H1 (cell line): ENCODE measurements at regions not wholly inside any gene's neighbourhood (a gene's known extent, or its start where the extent isn't known, plus 50 kb on each side); places are given as distances from the start of the nearest gene placed in this dataset.

ENCODE experiments used
- CTCF ChIA-PET: fragments of 300-600 bp; sonication (Branson Sonifier 250); formaldehyde crosslinking; loops from one replicate; lab custom pipeline; 2021; ENCODE audit not compliant: partially characterized antibody; lab: Charles Lee
- POLR2A ChIA-PET: fragments of 300-600 bp; sonication (Branson Sonifier 250); formaldehyde crosslinking; loops from one replicate; lab custom pipeline; 2021; ENCODE audit warnings: inconsistent platforms; ENCODE audit not compliant: partially characterized antibody; lab: Charles Lee
- DNase-seq, 2 experiments: peaks; one replicate each; pipeline versions ENCODE4 v3.0.0 to v3.0.0-alpha.2; 2010 to 2022; ENCODE audit warnings: low spot score in 2 of 2, low read depth in 1 of 2, mixed read lengths in 1 of 2
- FAIRE-seq: peaks from 2 replicates; lab custom pipeline; 2011; peaks lifted over from hg19 to GRCh38; lab: Jason Lieb, UNC
- H2AFZ ChIP-seq: 2 replicates; pipeline ENCODE4 v1.8.1; 2012; ENCODE audit warnings: low read length, inconsistent platforms
- H2AK5ac ChIP-seq: 2 replicates; pipeline ENCODE4 v1.6.1; 2013; ENCODE audit warnings: low read depth, low read length
- H2BK120ac ChIP-seq: replicated peaks from 2 replicates; pipeline ENCODE3; 2013; ENCODE audit warnings: low read depth, low read length, inconsistent platforms
- H2BK12ac ChIP-seq: 2 replicates; pipeline ENCODE4 v1.6.1; 2013; ENCODE audit warnings: low read depth, low read length
- H2BK15ac ChIP-seq: 2 replicates; pipeline ENCODE4 v1.6.1; 2013; ENCODE audit warnings: low read length
- H2BK20ac ChIP-seq: 2 replicates; pipeline ENCODE4 v1.6.1; 2013; ENCODE audit warnings: low read length
- H2BK5ac ChIP-seq: 2 replicates; pipeline ENCODE4 v1.6.1; 2013; ENCODE audit warnings: low read depth, low read length
- H3K14ac ChIP-seq: 2 replicates; pipeline ENCODE4 v1.6.1; 2013; ENCODE audit warnings: inconsistent platforms; ENCODE audit not compliant: insufficient read length
- H3K18ac ChIP-seq: 2 replicates; pipeline ENCODE4 v1.6.1; 2013; ENCODE audit warnings: low read length; ENCODE audit errors: extremely low read depth
- H3K23ac ChIP-seq: 2 replicates; pipeline ENCODE4 v1.6.1; 2013; ENCODE audit warnings: inconsistent platforms; ENCODE audit not compliant: insufficient read length
- H3K23me2 ChIP-seq: 2 replicates; pipeline ENCODE4 v1.6.1; 2013; ENCODE audit warnings: low read depth, low read length
- H3K27ac ChIP-seq: 2 replicates; pipeline ENCODE4 v1.6.1; 2011; ENCODE audit warnings: low read depth, low read length, inconsistent platforms
- H3K27me3 ChIP-seq, 4 experiments: replicated peaks in 1 of 4; 1 replicate in 1 of 4; 2 replicates in 3 of 4; pipeline versions ENCODE4 v1.6.1 to v1.8.1; 2011 to 2013; ENCODE audit warnings: low read length in 3 of 4, mild to moderate bottlenecking in 3 of 4, inconsistent platforms in 2 of 4, mixed read lengths in 2 of 4, moderate library complexity in 1 of 4; ENCODE audit not compliant: control insufficient read depth in 3 of 4, insufficient read depth in 3 of 4; ENCODE audit errors: extremely low read depth in 1 of 4
- H3K36me3 ChIP-seq, 4 experiments: 2 replicates each; pipeline versions ENCODE4 v1.6.1 to v1.8.1; 2011 to 2013; ENCODE audit warnings: mild to moderate bottlenecking in 4 of 4, low read length in 3 of 4, moderate library complexity in 2 of 4, control low read depth in 1 of 4, inconsistent platforms in 1 of 4; ENCODE audit not compliant: insufficient read depth in 4 of 4, control insufficient read depth in 2 of 4
- H3K4ac ChIP-seq: replicated peaks from 2 replicates; pipeline ENCODE3; 2013; ENCODE audit warnings: low read length, low read depth, mixed read lengths, inconsistent platforms; ENCODE audit not compliant: insufficient read length
- H3K4me1 ChIP-seq, 4 experiments: replicated peaks in 1 of 4; 1 replicate in 1 of 4; 2 replicates in 3 of 4; pipeline versions ENCODE4 v1.6.1 to v1.8.1; 2011 to 2013; ENCODE audit warnings: low read length in 3 of 4, inconsistent platforms in 2 of 4, mixed read lengths in 1 of 4; ENCODE audit not compliant: insufficient read depth in 4 of 4, control insufficient read depth in 3 of 4
- H3K4me2 ChIP-seq, 2 experiments: 2 replicates each; pipeline versions ENCODE4 v1.6.1 to v1.8.1; 2011 to 2013; ENCODE audit warnings: low read depth in 2 of 2, low read length in 2 of 2, control low read depth in 1 of 2, inconsistent platforms in 1 of 2, mild to moderate bottlenecking in 1 of 2; ENCODE audit not compliant: insufficient read depth in 1 of 2
- H3K4me3 ChIP-seq, 4 experiments: fragments of 200-600, 300-600 bp in 1 of 4; sonication (generic), shearing (Covaris generic), sonication (Bioruptor Twin) in 1 of 4; 2 replicates each; pipeline versions ENCODE4 v1.5.1 to v1.8.1; 2011 to 2016; ENCODE audit warnings: low read length in 4 of 4, low read depth in 3 of 4, control low read depth in 2 of 4, inconsistent platforms in 2 of 4, mild to moderate bottlenecking in 2 of 4, mixed read lengths in 1 of 4, moderate library complexity in 1 of 4; ENCODE audit not compliant: insufficient read depth in 2 of 4; ENCODE audit errors: extremely low read depth in 1 of 4
- H3K56ac ChIP-seq: replicated peaks from 2 replicates; pipeline ENCODE3; 2013; ENCODE audit warnings: low read depth, mild to moderate bottlenecking, mixed read lengths, low read length, inconsistent platforms; ENCODE audit not compliant: insufficient read length
- H3K79me1 ChIP-seq: 2 replicates; pipeline ENCODE4 v1.6.1; 2013; ENCODE audit warnings: low read depth, low read length, control low read depth
- H3K79me2 ChIP-seq, 2 experiments: 2 replicates each; pipeline versions ENCODE4 v1.6.1 to v1.8.1; 2012 to 2013; ENCODE audit warnings: low read length in 2 of 2, mild to moderate bottlenecking in 2 of 2, inconsistent platforms in 1 of 2; ENCODE audit not compliant: insufficient read depth in 2 of 2, control insufficient read depth in 1 of 2
- H3K9ac ChIP-seq, 4 experiments: replicated peaks in 1 of 4; 1 replicate in 1 of 4; 2 replicates in 3 of 4; pipeline versions ENCODE4 v1.6.1 to v1.8.1; 2011 to 2013; ENCODE audit warnings: low read depth in 3 of 4, low read length in 3 of 4, control low read depth in 2 of 4, mild to moderate bottlenecking in 2 of 4, moderate library complexity in 2 of 4, inconsistent platforms in 1 of 4; ENCODE audit errors: extremely low read depth in 1 of 4
- H3K9me3 ChIP-seq, 2 experiments: 2 replicates each; pipeline versions ENCODE4 v1.6.1 to v1.8.1; 2012 to 2013; ENCODE audit warnings: mild to moderate bottlenecking in 2 of 2, moderate library complexity in 2 of 2, control low read depth in 1 of 2, inconsistent platforms in 1 of 2, low read depth in 1 of 2, low read length in 1 of 2, mixed read lengths in 1 of 2; ENCODE audit not compliant: insufficient read depth in 2 of 2
- H4K20me1 ChIP-seq, 2 experiments: replicated peaks in 1 of 2; 2 replicates each; pipeline versions ENCODE3 to v1.8.1; 2011 to 2013; ENCODE audit warnings: inconsistent platforms in 2 of 2, low read length in 2 of 2, mild to moderate bottlenecking in 1 of 2; ENCODE audit not compliant: insufficient read depth in 2 of 2, control insufficient read depth in 1 of 2
- H4K5ac ChIP-seq: 2 replicates; pipeline ENCODE4 v1.6.1; 2013; ENCODE audit warnings: low read length, low read depth, mixed read lengths, inconsistent platforms; ENCODE audit not compliant: insufficient read length
- H4K8ac ChIP-seq: 2 replicates; pipeline ENCODE4 v1.8.0; 2013; ENCODE audit warnings: mild to moderate bottlenecking, moderate library complexity, low read length, inconsistent platforms; ENCODE audit not compliant: insufficient read depth; ENCODE audit errors: extremely low read depth
- H4K91ac ChIP-seq: replicated peaks from 2 replicates; pipeline ENCODE3; 2013; ENCODE audit warnings: low read length, mixed read lengths, inconsistent platforms; ENCODE audit not compliant: insufficient read length
- BRCA1 ChIP-seq: IDR thresholded peaks from 2 replicates; pipeline ENCODE4 v1.6.1; 2012; ENCODE audit warnings: low read depth, low read length, improper control_type of control experiment
- EZH2 ChIP-seq: fragments of 200-600 bp; sonication (generic); IDR thresholded peaks from 2 replicates; pipeline ENCODE4 v1.7.1; 2012; ENCODE audit warnings: low read depth, mild to moderate bottlenecking, moderate library complexity, low read length, inconsistent platforms; ENCODE audit not compliant: severe bottlenecking
- GABPA ChIP-seq: IDR thresholded peaks from 2 replicates; pipeline ENCODE4 v1.6.1; 2011; ENCODE audit warnings: mild to moderate bottlenecking, low read length, moderate library complexity, borderline replicate concordance; ENCODE audit not compliant: insufficient read depth
- JUND ChIP-seq: IDR thresholded peaks from 2 replicates; pipeline ENCODE4 v1.6.1; 2011; ENCODE audit warnings: mild to moderate bottlenecking, improper control_type of control experiment, low read length
- KDM1A ChIP-seq: fragments of 200-600, 300-600 bp; sonication (generic); IDR thresholded peaks from 2 replicates; pipeline ENCODE4 v1.7.1; 2016; ENCODE audit warnings: mild to moderate bottlenecking, low read length, borderline replicate concordance
- POLR2AphosphoS5 ChIP-seq: IDR thresholded peaks from 2 replicates; pipeline ENCODE4 v1.6.1; 2011; ENCODE audit warnings: low read depth, low read length
- RAD21 ChIP-seq, 2 experiments: IDR thresholded peaks in 1 of 2; conservative IDR thresholded peaks in 1 of 2; 2 replicates each; pipeline ENCODE4 v1.6.1; 2011; ENCODE audit warnings: low read depth in 2 of 2, low read length in 2 of 2, improper control_type of control experiment in 1 of 2, inconsistent platforms in 1 of 2, mild to moderate bottlenecking in 1 of 2, moderate library complexity in 1 of 2
- SIX5 ChIP-seq: IDR thresholded peaks from 2 replicates; pipeline ENCODE4 v1.6.1; 2011; ENCODE audit warnings: mild to moderate bottlenecking, low read depth, low read length
- SP1 ChIP-seq: IDR thresholded peaks from 2 replicates; pipeline ENCODE4 v1.6.1; 2011; ENCODE audit warnings: low read depth, low read length
- TAF7 ChIP-seq: optimal IDR thresholded peaks from 2 replicates; pipeline ENCODE3; 2011; ENCODE audit warnings: low read depth, mild to moderate bottlenecking, inconsistent platforms, low read length, moderate library complexity, borderline replicate concordance
- TEAD4 ChIP-seq: IDR thresholded peaks from 2 replicates; pipeline ENCODE4 v1.6.1; 2012; ENCODE audit warnings: low read depth, low read length, inconsistent platforms, mixed read lengths
- WGBS, 2 experiments: shearing (Covaris generic) in 1 of 2; methylation state at CpG; one replicate each; pipeline versions ENCODE4 v1.1.6 to v1.1.7; 2013 to 2015; ENCODE audit warnings: low lambda C conversion rate in 2 of 2, mixed read lengths in 2 of 2, inconsistent platforms in 1 of 2, low coverage in 1 of 2, missing lambda C conversion rate in 1 of 2; ENCODE audit not compliant: insufficient replicate concordance in 2 of 2, insufficient coverage in 1 of 2, insufficient read length in 1 of 2; ENCODE audit errors: extremely low coverage in 1 of 2, missing lambda C conversion rate in 1 of 2; 5-methylcytosine and 5-hydroxymethylcytosine counted together

DNA sequence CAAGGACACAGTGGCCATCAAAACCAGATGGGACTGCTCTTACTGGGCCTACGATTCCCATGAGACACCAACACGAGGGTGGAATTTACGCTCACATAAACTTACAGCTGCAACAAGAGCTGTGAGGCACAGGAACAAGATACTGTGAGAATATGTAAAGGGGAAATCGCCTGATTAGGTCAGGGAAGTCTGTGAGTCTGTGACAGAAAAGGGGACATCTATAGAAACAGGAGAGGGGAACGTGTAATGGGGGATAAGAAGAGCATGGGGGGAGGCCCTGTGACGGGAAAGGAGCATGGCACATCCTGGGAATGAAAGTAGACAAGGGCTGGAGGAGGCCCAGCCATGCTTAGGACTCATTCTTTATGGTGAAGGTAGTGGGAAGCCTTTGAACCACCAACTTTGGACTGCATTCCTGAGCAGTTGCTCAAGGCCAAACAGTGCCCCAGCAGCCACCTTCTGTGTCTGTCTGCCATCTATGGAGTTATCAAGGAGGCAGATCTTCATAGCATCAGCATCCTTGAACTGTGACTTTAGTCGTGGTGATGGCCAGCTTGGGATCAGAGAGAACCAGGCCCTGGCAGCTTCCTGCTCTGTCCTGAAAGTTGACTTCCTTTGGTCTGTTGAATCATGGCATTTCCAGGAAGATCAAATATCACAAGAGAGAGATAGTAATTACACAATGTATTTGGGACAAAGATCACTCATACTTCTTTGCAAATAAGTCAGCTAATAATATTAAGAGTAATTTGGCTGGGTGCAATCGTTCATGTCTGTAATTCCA is 87.9 kb upstream of the FAM169A start:
- CTCF ChIA-PET, result interaction anchor here (0.9 kb wide), 1 partner anchor 20 kb away, joined by 3 read pairs; no protein-coding TSS in a partner anchor
- Histone ChIP-seq H2AK5ac (no peak overlapping the region), H3K14ac (no peak overlapping the region), H2BK20ac (no peak overlapping the region), H3K18ac (no peak overlapping the region), H4K20me1 (no peaks in the 10 kb centered on the region), H3K4ac (no peak overlapping the region), H3K9ac (no peak overlapping the region), H3K23me2 (no peaks in the 10 kb centered on the region; the same call in 1 of the 2 replicates), H3K23ac (no peak overlapping the region), H2AFZ (no peak overlapping the region), H3K79me2 (no peaks in the 10 kb centered on the region), H3K4me2 (no peak overlapping the region), H4K8ac (no peak overlapping the region), H3K4me1 (no peaks in the 10 kb centered on the region), H3K9me3 (no peaks in the 10 kb centered on the region), H3K27me3 (no peaks in the 10 kb centered on the region), H3K79me1 (no peaks in the 10 kb centered on the region), H3K56ac (no peak overlapping the region), H4K91ac (no peak overlapping the region), H2BK12ac (no peak overlapping the region), H2BK120ac (no peak overlapping the region), H3K36me3 (no peaks in the 10 kb centered on the region), H3K27ac (no peak overlapping the region), H4K5ac (no peak overlapping the region), H2BK15ac (no peak overlapping the region), H2BK5ac (no peak overlapping the region), H3K4me3 (no peak overlapping the region)
- 84% methylated on average over 8 of the region's 8 CpGs; no CpG with 5 or more reads in 1 of the 2 experiments for WGBS, 2 experiments
- POLR2A ChIA-PET, result no interaction called here
- FAIRE-seq, result no peak
- no peak for DNase-seq
- TF ChIP-seq SP1, result no peak
- no peak for TF ChIP-seq EZH2
- no peak for TF ChIP-seq JUND
- TF ChIP-seq KDM1A, result no peak
- TF ChIP-seq RAD21 (IDR thresholded peaks at IDR 0.05 in 1 of 2, conservative IDR thresholded peaks at IDR 0.05 in 1 of 2; ENCODE audit: low read depth in 2 of 2, low read length in 2 of 2), result no peak
- no peak for TF ChIP-seq BRCA1
- TF ChIP-seq GABPA, result no peak
- no peak for TF ChIP-seq TAF7
- no peak for TF ChIP-seq POLR2AphosphoS5
- TF ChIP-seq TEAD4, result no peak
- TF ChIP-seq SIX5, result no peak
